ENCODE measurements at regions not wholly inside any gene's neighbourhood (a gene's known extent, or its start where the extent isn't known, plus 50 kb on each side); places are given as distances from the start of the nearest gene placed in this dataset.

DNA sequence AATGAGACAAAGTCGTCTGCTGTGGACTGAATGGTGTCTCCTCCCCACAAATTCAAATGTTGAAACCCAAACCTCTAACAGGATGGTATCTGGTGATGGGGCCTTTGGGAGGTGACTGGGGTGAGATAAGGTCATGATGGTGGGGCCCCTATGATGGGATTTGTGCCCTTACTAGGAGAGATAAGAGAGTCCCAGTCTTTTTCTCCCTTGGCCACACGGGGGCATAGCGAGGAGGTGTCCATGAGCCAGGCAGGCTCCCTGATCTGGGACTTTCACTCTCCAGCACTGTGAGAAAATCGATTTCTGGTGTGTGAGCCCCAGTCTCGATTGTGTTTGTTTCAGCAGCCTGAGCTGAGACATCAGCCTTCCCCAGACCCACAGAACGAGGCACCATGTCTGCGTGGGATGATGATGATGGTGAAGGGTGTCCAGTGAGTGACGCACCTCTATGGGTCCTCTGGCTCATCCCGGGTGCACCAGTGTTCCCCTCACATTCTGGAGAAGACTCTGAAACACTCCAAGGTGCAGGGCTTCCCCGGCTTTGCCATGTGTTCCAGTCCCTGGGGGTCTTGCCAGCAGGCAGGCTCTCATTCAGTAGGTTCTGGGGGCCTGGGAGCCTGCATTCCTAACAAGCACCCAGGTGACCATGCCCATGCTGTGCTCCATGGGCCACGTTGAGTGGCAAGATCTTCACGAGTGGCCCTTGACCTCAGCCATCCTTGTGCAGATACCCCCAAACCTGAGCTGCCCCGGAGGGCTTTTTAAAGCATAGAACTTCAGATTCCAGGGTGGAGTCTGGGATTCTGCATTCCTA is 363.0 kb downstream of the CTTN start:
- TF ChIP-seq TARDBP (IDR thresholded peaks at IDR 0.05) (no peak), ELF4 (IDR thresholded peaks at IDR 0.05) (no peak), FOXA1 (IDR thresholded peaks at IDR 0.05) (no peak)

All from HEK293T (cell line).